ENCODE measurements at regions not wholly inside any gene's neighbourhood (a gene's known extent, or its start where the extent isn't known, plus 50 kb on each side); places are given as distances from the start of the nearest gene placed in this dataset.
"Not testable (repeated sequence)": the region's sequence is repeated elsewhere in the genome, so short reads cannot be mapped to it uniquely, and the experiment has no call there.

DNA sequence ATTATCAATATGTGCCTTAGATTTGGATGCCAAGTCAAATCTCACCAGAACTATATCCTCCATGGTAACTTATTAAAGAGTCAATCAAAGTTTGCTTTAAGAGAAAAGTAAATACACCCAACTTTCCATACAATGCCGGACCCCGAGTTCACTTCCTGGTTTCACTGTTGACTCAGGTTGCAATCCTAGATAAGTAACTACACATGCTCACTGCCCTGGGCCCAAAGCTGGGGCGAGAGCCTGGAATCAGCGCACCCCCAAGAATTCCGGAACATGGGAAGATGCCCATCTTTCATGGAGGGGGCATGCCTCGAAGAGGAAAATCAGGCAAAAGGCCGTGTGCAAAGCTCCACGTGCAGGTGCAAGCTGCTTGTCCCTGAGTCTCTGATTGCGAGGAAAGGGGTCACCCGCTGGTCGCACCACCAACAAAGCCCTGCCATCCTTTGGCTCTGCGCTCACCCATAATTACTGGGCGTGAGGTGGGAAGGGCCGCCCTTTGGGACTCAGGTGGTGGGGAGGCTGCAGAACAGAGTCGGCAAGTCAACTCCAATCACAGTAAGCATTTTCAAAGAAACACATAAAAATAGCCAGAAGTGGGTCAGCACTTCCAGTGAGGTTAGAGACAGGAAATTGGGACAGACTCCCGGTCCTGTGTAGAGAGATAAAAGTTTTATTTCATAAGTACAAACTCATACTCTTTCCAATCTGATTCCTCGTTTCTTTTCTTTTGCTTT lies 167.7 kb downstream of the TOMM20 start:
- H3K4me3 Mint-ChIP-seq: no peak overlapping the region
- no peaks in the 10 kb centered on the region for H3K9me3 Mint-ChIP-seq
- peak; percentile 29 for DNase-seq
- H3K27me3 Mint-ChIP-seq: no peaks in the 10 kb centered on the region
- peak overlapping the region; percentile 50 for H3K27ac Mint-ChIP-seq
- peaks cover 92% of the 10 kb centered on the region for H3K4me1 Mint-ChIP-seq (ENCODE audit: low read depth)
- peaks cover 4% of the 10 kb centered on the region for H3K36me3 Mint-ChIP-seq (ENCODE audit: low read depth)

- Mint-ChIP-seq H3K27ac (peak overlapping the region; percentile 42), H3K36me3 (ENCODE audit: low read depth) (no peaks in the 10 kb centered on the region), H3K27me3 (no peaks in the 10 kb centered on the region), H3K4me1 (ENCODE audit: low read depth) (peaks cover 95% of the 10 kb centered on the region), H3K9me3 (no peaks in the 10 kb centered on the region), H3K4me3 (no peak overlapping the region)
- DNase-seq: peak; percentile 28
These were observed 169.7 kb downstream of the TOMM20 start for GRCh38 chr1:234958706-234959657.

DNA sequence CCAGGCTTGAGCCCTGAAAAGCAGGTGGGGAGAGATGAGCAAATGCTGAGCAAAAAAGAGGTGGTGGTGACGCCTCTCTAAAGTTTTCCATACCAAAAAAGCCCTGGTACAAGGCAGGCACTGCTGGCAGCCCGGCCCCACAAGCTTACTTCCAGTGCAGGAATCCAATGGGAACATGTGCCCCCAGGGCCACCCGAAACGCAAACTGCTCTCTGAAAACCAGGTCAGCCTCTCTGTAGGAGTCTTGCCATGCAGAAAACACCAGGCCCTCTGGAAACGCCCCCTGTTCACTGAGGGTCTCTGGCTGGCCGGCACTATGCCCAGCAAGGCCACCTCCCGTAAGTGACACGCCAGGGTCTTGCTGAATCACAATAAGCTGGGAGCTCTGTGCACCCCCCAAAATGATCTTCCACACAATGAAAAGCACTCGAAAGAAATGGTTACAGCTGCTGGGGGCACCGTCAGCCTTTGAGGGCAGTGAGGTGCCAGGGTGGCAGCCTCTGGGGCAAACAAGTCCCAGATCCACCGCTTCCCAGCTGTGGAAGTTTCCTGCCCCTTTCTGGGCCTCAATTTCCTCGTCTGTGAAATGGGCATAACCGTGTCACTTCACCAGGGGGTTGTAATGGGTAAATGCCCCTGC lies 170.5 kb downstream of the TOMM20 start:
- Mint-ChIP-seq H3K4me1 (ENCODE audit: low read depth) (peaks cover 93% of the 10 kb centered on the region), H3K27me3 (no peaks in the 10 kb centered on the region), H3K4me3 (no peak overlapping the region), H3K36me3 (ENCODE audit: low read depth) (no peaks in the 10 kb centered on the region), H3K9me3 (no peaks in the 10 kb centered on the region), H3K27ac (no peak overlapping the region)
- peak; percentile 28 for DNase-seq

- peaks cover 87% of the 10 kb centered on the region for H3K4me1 Mint-ChIP-seq (ENCODE audit: low read depth)
- H3K9me3 Mint-ChIP-seq: no peaks in the 10 kb centered on the region
- DNase-seq: peak; percentile 31
- no peaks in the 10 kb centered on the region for H3K36me3 Mint-ChIP-seq (ENCODE audit: low read depth)
- H3K27me3 Mint-ChIP-seq: no peaks in the 10 kb centered on the region
- no peak overlapping the region for H3K4me3 Mint-ChIP-seq
- H3K27ac Mint-ChIP-seq: peak overlapping the region; percentile 34
These were observed 171.1 kb downstream of the TOMM20 start for GRCh38 chr1:234957330-234958065.

DNA sequence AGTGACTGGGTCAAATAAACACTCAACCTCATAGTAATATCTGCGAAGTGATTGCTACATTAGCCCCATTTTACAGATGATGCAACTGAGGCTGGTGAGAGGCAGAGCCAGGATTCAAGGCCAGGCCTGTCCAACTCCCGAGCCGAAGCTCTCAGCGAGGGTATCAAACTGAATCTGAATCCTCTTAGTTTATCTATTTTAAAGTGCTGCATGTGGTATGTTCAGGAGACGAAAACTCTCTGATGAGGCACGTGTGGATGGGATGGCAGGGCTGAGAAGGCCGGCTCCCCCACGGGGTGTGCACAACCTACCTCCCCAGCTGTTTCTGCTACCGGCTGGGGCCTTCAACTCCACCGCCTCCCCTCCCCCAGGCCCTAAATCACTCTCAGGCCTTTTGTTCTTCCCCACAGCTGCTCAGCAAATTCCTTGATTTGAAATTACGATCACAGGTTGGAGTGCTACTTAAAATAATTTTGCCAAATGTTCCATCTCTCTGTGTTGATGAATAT lies 171.8 kb downstream of the TOMM20 start:
- Mint-ChIP-seq H3K9me3 (no peaks in the 10 kb centered on the region), H3K27me3 (no peaks in the 10 kb centered on the region), H3K4me1 (ENCODE audit: low read depth) (peaks cover 80% of the 10 kb centered on the region), H3K4me3 (no peak overlapping the region), H3K36me3 (ENCODE audit: low read depth) (no peaks in the 10 kb centered on the region), H3K27ac (no peak overlapping the region)
- DNase-seq: peak; percentile 17

DNA sequence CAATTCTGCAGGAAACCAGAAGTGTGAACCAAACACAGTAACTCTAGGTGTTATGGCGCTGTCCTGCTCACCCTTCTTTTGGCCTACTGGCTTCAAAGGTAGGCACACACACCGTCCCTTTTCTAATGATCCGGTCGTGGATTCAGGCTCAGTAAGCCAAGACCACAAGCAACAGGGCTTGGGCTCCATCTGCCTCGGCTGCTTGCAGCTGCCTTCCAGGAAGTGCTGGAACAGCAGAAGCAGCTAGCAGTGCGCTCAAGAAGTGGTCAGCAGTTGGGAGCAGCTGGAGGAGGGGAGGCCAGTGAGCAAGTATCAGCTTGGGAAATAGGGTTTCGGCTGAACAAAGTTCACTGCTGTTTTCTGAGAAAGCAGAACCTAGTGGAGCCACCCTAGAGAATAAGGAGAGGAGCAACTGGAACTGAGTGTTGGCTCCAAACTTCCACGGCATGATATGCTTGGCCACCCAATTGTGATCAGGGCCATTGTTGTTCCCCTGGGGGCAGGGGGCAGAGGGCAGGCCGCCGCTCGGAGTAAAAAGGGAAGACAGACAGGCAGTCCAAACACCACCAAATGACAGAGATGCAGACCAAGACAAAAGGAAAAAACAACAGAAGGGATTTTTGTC lies 173.4 kb downstream of the TOMM20 start:
- peak overlapping the region; percentile 91 for H3K27ac Mint-ChIP-seq
- H3K36me3 Mint-ChIP-seq (ENCODE audit: low read depth): no peaks in the 10 kb centered on the region
- H3K27me3 Mint-ChIP-seq: no peaks in the 10 kb centered on the region
- peaks cover 64% of the 10 kb centered on the region for H3K4me1 Mint-ChIP-seq (ENCODE audit: low read depth)
- peak; percentile 45 for DNase-seq
- H3K9me3 Mint-ChIP-seq: no peaks in the 10 kb centered on the region
- H3K4me3 Mint-ChIP-seq: no peak overlapping the region

DNA sequence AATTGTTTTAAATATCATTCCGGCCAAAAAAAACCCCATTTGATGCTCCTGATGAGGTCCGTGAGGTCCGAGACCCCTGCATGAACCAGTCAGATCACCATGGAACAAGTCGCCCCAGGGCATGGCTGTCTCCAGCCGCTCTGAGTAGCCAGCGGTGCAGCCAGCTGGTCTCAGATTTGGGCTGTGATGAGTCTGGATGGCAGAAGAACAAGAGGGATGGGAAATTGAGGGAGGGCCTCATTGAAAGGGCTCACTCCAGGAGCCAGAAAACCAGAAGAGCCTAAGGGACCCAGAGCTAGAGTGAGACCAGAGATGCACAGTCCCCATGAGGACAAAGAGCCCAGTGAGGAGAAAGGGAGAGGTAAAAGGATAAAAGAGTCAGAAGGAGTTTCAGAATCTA lies 174.0 kb downstream of the TOMM20 start:
- peaks cover under 1% of the 10 kb centered on the region for H3K9me3 Mint-ChIP-seq
- peak; percentile 29 for DNase-seq
- H3K27me3 Mint-ChIP-seq: no peaks in the 10 kb centered on the region
- H3K4me1 Mint-ChIP-seq (ENCODE audit: low read depth): peaks cover 58% of the 10 kb centered on the region
- no peak overlapping the region for H3K4me3 Mint-ChIP-seq
- no peaks in the 10 kb centered on the region for H3K36me3 Mint-ChIP-seq (ENCODE audit: low read depth)
- H3K27ac Mint-ChIP-seq: no peak overlapping the region

DNA sequence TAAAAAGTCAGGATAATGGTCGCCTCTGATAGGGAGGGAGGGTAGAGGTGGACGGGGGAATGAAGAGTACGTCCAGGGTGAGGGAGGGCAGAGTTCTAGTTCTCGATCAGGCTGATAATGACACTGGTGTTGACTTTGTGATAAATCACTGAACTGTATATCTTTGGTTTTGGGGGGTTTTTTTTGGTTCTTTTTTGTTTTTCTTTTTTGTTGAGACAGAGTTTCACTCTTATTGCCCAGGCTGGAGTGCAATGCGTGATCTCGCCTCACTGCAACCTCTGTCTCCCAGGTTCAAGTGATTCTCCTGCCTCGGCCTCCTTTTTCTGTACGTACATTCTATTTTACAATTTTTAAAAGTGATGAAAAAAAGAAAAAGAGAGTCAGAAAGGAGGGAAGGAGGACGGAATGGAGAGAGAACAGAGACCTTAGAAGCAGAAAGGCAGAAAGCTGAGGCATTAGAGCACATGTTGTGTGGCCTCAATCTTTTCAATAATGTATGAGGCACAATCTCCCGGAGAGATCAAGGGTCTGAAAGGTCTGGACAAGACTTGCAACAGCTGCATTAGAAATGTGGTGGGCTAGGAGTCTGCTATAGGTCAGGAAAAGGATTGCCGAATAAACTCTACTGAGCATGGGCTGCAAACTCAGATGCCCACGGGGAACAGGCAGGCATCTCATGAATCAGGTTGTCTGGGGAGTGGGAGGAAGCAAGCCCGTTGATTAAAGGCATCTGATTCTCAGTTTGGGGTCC lies 174.8 kb downstream of the TOMM20 start:
- no peaks in the 10 kb centered on the region for H3K27me3 Mint-ChIP-seq
- H3K9me3 Mint-ChIP-seq: peaks cover 7% of the 10 kb centered on the region
- peaks cover 2% of the 10 kb centered on the region for H3K36me3 Mint-ChIP-seq (ENCODE audit: low read depth)
- peaks cover 50% of the 10 kb centered on the region for H3K4me1 Mint-ChIP-seq (ENCODE audit: low read depth)
- no peak overlapping the region for H3K4me3 Mint-ChIP-seq
- H3K27ac Mint-ChIP-seq: no peak overlapping the region
- DNase-seq: no peak

GRCh38 chr1:234950598-234950997 lies 178.0 kb downstream of the TOMM20 start:
- no peak overlapping the region for H3K27ac Mint-ChIP-seq
- peaks cover 7% of the 10 kb centered on the region for H3K9me3 Mint-ChIP-seq
- no peak for DNase-seq
- no peaks in the 10 kb centered on the region for H3K27me3 Mint-ChIP-seq
- peaks cover 23% of the 10 kb centered on the region for H3K4me1 Mint-ChIP-seq (ENCODE audit: low read depth)
- H3K4me3 Mint-ChIP-seq: no peak overlapping the region
- H3K36me3 Mint-ChIP-seq (ENCODE audit: low read depth): peaks cover 2% of the 10 kb centered on the region

DNA sequence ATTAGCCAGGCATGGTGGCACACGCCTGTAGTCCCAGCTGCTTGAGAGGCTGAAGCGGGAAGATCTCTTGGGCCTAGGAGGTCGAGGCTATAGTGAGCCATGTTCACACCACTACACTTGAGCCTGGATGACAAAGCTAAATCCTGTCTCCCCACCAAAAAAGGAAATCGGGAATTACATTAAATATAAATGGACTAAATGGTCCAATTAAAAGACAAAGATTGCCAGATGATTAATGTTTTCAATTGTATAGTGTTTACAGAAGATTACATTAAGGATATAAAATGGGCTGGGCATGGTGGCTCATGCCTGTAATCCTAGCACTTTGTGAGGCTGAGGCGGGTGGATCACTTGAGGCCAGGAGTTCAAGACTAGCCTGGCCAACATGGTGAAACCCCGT lies 179.1 kb downstream of the TOMM20 start:
- not testable (repeated sequence) for H3K36me3 Mint-ChIP-seq (ENCODE audit: low read depth); DNase-seq; H3K4me3 Mint-ChIP-seq; H3K27ac Mint-ChIP-seq; H3K27me3 Mint-ChIP-seq; H3K9me3 Mint-ChIP-seq
- H3K4me1 Mint-ChIP-seq (ENCODE audit: low read depth): peaks cover 23% of the 10 kb centered on the region

DNA sequence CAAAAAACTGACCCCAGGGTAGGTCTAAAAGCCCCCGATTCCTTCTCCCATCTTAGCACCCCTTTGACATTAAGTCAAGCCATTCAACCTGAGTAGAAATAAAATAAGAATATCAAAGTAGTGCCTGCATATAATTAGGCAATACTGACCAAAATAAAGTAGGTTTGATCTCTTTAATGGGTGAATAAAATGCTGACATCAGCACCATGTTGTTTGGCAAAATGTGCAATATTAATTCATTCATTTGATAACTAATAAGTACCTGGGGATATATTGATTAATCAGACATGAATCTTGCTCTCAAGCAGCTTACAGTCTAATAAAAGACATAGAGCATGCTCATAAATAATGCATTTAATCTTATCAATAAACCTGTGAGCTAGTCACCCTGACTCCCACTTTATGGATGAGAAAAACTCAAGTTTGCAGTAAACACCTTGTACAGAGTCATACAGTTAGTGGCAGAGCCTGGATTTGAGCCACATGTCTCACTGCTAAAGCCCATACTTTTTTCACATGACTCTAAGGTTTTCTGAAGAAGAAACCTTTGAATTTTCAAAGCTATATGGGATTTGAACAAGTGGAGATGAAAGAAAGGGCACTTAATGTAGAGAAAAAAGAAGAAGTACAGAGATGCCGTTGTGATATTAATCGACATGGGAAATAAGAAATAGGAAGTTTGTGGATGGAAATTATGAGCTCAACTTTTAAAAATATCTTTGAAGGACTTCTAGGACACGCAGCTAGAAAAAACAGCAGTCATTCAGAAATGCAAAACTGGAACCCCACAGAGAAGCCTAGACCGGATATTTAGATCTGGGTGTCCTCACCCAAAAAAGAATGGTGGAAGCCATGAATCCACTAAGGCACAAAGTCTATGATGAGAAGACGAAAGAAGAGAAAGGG lies 183.9 kb downstream of the TOMM20 start:
- no peak for DNase-seq
- Mint-ChIP-seq H3K27me3 (no peaks in the 10 kb centered on the region), H3K27ac (peak overlapping the region; percentile 45), H3K4me3 (no peak overlapping the region), H3K4me1 (ENCODE audit: low read depth) (peaks cover 17% of the 10 kb centered on the region), H3K36me3 (ENCODE audit: low read depth) (peaks cover 2% of the 10 kb centered on the region), H3K9me3 (peaks cover 7% of the 10 kb centered on the region)

DNA sequence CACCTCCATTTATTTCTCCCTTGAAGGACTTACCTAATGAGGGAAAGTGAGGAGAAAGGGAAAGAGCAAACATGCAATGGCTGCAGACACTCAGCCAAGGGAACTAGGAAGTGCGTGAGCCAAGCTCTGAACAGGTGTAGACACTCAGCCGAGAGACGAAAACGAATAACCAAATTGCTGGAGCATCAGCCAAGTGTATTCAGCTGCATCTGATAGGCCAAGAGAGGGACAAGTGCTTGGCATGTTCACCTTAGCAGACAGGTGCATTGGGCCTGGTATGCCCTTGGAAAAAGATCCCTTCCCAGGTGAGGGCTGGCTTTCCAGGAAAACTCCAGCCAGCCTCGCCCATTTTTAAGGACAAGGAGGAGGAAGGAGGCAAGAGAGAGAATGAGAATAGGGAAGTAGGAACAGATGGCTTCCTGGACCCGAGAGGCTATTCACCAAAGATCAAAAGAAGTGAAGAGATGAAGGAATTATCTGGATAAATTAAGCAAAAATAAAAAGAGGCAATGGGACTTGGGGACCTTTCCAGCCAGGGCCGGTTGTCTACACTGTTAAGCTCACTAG lies 184.7 kb downstream of the TOMM20 start:
- H3K4me1 Mint-ChIP-seq (ENCODE audit: low read depth): peaks cover 17% of the 10 kb centered on the region
- no peak overlapping the region for H3K27ac Mint-ChIP-seq
- no peaks in the 10 kb centered on the region for H3K27me3 Mint-ChIP-seq
- H3K4me3 Mint-ChIP-seq: no peak overlapping the region
- no peaks in the 10 kb centered on the region for H3K36me3 Mint-ChIP-seq (ENCODE audit: low read depth)
- no peaks in the 10 kb centered on the region for H3K9me3 Mint-ChIP-seq
- DNase-seq: peak; percentile 8

Measured in activated T-cell treated with anti-CD3 and anti-CD28 coated beads, Interleukin-2, amount 50 U/mL, for 24 hours (primary cell).